ENCODE measurements at regions not wholly inside any gene's neighbourhood (a gene's known extent, or its start where the extent isn't known, plus 50 kb on each side); places are given as distances from the start of the nearest gene placed in this dataset.

GRCh38 chr9:108015690-108016089 is 526.1 kb upstream of the KLF4 start:
- DNase-seq = no peak

DNA sequence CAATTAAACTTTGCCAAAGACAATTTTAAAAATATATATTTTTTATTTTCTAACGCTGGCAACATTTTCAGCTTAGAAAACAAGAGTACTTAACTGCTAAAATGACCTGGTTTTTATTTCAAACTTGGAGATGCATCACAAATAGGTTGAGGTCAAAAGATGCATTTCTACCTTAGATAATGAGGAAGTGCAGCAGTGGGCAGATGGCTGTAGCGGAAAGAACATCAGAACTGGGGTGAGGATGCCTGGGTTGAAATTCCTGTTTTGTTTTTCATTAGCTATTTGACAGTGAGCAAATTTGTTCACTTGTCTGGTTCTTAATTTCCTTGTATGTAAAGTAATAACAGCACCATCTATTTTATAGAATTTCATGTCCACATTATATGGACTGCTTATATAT is 524.8 kb upstream of the KLF4 start:
- DNase-seq = no peak

DNA sequence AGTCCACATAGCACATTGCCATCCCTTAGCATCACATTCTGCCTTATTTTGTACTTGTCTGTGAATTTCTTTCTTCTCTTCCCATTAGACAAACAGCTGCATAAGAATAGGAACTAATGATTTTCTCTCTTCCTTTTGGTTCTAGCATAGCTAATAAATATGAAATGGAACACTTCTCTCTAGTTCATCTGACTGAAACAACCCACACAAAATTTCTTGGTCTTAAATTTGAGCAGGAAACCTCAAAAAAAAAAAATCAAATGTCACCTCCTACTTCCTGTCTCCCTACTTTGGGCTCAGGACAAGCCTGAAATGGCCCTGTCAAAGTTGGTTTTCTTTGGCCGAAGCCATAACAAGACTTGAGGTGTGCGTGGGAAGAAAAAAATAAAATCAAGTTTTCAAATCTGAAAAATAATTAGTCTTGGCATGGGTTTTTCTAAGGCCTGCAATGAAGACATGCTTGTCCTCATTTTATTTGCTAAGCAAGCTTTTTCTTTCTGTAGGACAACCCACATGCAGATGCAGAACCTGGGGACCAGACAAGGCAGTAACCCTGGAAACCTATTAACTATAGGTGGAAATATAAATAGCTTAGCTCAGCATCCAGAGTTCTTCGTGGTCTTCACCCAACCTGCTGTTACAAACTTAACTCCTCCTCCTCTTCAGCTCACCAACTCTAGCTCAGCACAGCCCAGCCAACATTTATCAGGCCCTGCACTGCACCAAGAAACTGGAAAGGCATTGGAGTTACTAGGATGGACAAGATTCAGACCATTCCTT is 523.5 kb upstream of the KLF4 start:
- DNase-seq = no peak

GRCh38 chr9:108012405-108012804 is 522.8 kb upstream of the KLF4 start:
- no peak for DNase-seq

DNA sequence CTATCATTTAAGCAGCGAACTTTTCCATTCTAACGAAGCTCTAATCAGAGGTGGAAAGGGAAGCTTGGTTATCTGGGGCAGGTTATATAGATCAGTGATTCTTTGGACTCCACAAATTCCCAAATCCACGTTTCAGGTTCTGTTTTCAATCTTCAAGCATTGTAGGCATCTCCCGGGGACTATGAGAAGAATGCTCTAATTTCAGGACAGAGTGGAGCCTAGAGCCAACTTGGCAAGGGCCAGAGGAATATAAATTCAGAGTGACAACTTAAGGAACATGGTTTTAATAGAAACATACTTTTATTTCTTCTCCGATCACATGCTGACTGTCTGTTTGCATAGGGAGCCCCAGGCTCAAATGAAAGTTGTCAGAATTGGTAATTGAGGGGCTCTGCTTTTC is 514.0 kb upstream of the KLF4 start:
- DNase-seq = no peak

DNA sequence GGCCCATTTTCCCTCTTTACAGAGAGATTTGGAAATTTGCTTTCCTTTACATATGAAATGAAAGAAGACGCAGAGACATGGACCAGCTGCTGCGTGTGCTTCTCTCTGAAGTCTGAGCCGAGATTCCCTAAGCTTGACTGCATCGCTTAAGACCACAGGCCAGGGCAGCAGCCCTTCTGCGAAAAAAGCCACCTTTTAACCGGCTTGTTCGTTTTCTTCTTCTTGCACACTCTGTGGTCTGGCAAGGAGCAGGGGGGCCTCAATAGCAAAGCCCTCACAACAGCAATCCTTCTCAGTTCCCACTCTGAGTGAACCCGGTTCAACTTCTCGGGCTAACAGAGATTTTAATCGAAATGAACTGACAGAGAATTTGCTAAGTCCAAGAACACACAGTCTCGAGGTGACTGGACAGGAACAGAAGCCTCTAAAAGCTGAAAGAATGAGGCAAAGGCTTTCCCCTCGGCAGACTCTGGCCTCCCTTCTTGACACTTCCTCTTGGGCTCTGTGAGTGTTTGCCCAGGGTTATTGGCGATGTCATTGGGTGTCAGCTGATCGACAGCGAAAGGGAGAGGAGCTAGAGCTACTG is 512.9 kb upstream of the KLF4 start:
- peak; percentile 21 for DNase-seq

DNA sequence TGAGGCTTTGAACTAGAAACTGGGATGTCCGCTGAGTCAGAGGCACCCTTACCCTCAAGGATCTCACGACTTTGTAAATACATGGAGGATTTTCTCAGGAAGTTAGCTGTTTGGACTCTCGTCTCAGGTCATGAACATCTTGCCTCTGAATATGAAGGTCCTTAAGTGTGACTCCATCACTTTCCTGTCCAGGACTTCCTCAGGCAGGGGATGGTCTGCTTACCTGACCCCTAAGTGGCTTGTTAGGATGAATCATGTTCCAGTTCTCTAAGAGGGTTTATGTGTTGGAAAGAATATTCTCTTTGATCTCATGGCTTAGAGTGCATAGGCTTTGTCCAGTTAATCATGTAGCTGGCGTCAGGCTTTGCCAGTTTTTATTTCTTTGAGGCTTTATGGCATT is 511.7 kb upstream of the KLF4 start:
- no peak for DNase-seq

- DNase-seq = no peak
These were observed 510.3 kb upstream of the KLF4 start for GRCh38 chr9:107999890-108000289.

DNA sequence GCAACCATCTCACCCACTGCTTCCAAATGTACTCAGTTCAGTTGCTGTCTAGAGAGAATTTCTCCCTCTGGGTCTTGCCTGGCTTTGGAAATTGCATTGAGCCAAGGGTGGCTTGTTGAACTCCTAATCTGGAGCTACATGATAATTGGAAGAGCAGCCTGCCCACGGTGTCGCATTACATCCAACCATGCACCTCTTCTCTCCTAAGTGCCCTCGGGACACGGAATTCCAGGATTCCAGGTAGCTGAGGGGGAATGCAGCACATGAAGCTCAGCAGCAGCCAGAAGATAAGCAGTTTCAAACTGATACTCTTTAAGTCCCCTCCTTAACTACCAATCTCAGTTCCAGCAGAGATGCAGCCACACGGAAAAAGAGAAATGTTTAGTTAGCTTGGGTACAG is 509.4 kb upstream of the KLF4 start:
- no peak for DNase-seq

DNA sequence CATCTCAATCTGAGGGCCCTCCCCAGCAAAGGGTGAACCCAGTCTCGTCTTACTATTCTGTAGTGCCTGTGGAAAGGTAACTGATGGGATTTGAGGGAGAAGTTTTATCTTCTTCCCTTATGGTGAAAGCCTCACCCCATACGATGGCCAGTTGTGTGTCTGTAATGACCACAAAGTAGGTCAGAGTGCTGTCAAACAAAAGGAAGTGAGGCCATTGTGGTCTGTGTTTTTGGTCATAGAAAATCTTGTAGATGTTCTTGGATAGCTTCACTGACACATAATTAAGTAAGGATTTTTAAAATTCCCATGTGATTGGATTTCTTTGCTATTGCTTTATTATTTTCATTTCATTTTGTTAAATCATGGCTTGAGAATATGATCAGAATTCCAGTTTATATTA is 505.1 kb upstream of the KLF4 start:
- no peak for DNase-seq

DNA sequence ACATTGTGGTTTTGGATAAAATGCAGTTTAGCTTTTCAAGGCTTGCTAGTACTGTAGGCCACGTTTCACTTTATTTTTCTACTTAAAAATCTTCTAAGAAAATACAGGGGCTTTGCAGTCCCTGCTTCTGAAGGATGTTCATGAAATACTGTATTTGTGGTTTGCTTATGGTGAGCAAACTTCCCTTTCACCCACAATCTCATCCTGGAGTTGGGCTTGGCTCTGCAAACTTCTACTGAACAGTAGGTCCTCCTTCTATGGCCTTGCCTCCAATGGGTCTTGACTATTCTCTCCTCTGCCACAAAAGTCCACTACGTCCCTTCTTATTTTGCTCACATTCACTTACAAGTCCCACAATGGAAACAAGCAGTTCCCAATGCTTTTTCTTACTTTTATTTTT is 502.7 kb upstream of the KLF4 start:
- no peak for DNase-seq

- DNase-seq = no peak
These were observed 502.0 kb upstream of the KLF4 start for GRCh38 chr9:107991581-107991980.

GRCh38 chr9:107989544-107989943 is 500.0 kb upstream of the KLF4 start:
- no peak for DNase-seq

GRCh38 chr9:107989099-107989498 is 499.5 kb upstream of the KLF4 start:
- DNase-seq = no peak

DNA sequence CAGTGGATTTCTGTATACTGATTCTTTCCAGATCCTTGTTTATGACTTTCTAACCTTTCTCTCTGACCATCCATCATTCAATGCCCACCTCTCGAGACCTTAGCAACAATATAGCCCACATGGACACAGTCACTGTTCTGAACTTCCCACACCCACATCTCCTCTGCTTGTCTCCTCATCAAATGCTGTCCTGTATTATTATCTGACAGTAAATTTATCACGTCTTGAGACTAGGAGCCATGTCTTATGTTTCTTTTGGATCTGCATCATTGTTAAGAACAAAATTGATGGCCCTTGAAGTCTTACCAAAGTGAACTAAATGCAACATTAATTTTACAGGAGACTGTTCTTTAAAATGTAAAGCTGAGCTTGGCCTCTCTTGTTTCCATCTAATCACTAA is 495.4 kb upstream of the KLF4 start:
- DNase-seq = no peak

GRCh38 chr9:107983762-107984161 is 494.2 kb upstream of the KLF4 start:
- DNase-seq = no peak

DNA sequence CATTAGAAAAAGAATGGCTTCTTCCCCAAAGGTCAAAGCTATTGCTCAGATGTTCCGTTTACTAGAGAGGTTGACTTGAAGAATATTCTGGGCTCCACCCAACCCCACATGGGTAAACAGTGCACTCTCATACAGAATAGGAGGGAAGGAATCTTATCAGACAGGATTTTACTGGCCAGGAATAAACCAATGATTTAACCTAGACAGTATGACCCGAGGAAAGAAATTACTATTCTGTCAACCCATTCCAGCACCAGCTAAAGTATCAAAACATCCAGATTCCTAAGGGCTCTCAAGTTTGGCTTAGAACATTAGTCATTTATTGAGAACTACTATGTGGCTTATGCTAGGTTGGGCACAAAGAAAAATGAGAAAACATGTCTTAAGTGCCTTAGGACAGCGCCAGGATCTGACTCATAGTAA is 493.6 kb upstream of the KLF4 start:
- DNase-seq = no peak

GRCh38 chr9:107982745-107983144 is 493.2 kb upstream of the KLF4 start:
- DNase-seq = no peak

DNA sequence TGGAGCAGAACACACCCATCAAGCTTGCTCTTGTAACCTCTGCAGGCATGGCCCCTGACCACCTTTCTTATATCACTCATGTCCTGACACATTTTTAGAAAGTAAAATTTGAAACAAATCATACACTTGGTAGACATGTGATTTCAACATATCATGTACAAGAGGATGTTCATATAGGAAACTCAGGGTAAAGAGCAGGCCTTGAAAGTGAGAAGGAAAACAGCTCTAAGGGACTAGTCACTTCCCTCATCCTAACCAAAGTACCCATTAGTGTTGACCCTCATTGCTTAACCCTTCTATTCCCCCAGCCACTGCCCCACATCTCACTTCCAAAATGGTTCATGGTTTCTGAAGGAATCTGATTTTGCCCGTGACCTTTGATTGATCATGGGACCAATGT is 492.4 kb upstream of the KLF4 start:
- no peak for DNase-seq

DNA sequence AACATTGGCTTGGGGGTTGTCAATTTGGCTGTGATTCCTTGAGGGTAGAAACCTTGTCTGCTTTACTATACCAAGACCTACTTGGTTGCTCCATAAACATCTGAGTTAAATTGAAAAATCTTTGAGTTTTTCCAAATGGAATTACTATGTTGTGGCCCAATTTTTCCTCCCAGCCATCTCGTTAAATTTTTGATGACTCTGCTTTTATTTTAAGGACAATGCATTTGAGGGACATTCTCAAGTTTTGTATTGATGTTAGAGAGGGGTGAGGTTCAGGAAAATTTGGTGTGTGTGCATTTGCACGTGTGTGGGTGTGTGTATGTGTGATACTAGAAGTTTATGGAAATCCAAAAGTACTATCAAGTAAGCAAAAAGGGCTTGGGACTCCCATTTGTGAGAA is 491.4 kb upstream of the KLF4 start:
- DNase-seq = no peak

DNA sequence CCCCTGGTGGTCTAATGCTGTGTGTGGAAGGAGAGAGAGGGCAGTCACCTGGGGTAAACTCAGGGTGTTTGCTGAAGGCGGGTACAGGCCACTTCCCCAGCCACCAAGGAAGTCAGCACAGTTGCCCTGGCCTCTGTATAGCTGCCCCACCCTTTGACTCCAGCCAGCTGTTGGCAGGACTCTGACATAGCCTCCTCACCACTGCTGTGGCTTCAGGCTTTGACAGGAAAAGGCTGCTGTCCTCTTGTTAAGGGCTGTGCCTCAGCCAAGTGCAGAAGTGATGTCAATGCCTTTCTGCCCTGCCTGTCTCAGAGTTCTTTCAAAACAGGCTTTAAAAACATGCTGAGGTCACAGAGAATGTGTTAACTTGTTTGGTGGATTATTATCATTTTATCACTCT is 487.2 kb upstream of the KLF4 start:
- DNase-seq = no peak

- DNase-seq = no peak
These were observed 485.9 kb upstream of the KLF4 start for GRCh38 chr9:107975426-107976010.

DNA sequence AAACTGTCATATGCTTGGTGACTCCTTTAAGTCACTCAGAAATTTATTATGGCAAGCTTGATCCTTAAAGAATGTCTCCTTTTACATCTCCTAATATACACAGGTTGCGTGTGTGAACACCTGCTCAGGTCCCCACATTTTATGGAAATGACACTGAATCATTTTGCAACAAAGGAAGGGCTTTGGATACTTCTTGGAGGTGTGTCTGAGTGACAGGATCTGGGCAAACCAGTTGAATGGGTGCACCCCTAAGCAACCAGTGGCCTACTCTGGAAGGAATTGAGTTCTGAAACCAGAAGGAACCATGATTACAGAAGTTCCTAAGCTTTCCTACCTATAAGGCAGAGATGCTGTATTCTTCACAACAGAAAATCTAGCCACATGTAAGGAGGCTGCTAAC is 483.9 kb upstream of the KLF4 start:
- no peak for DNase-seq

DNA sequence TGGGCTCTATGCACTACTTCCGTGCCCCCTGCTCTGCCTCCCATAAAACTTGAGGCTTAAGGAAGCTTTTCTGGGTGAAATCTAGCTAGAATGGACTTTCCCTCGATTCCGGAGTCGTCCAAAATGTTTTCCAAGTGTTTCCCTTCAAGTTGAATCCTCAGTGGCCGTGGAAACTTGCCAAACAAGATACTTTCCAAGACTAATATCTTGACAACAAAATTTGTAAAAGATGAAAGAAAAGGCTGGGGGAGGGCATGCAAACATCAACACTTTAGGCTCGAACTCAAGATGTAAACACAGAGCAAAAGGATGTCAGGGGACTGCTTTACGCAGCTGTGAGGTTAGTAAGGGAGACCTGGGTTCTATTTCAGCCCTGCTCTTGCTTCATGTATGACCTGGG is 482.8 kb upstream of the KLF4 start:
- no peak for DNase-seq

- no peak for DNase-seq
These were observed 481.7 kb upstream of the KLF4 start for GRCh38 chr9:107971241-107971640.
